Keratinocyte (primary cell): ENCODE measurements at regions not wholly inside any gene's neighbourhood (a gene's known extent, or its start where the extent isn't known, plus 50 kb on each side); places are given as distances from the start of the nearest gene placed in this dataset.

Experiments
- DNase-seq: peaks from one replicate; pipeline ENCODE4 v3.0.0-alpha.2; 2011; ENCODE audit warnings: low read depth, missing footprints, low spot score
- FAIRE-seq: peaks from 2 replicates; lab custom pipeline; 2011; peaks lifted over from hg19 to GRCh38; lab: Jason Lieb, UNC
- H2AFZ ChIP-seq: 2 replicates; pipeline ENCODE4 v1.6.0; 2012; ENCODE audit warnings: low read length, control low read depth, inconsistent platforms; ENCODE audit not compliant: control insufficient read depth
- H3K27ac ChIP-seq: 2 replicates; pipeline ENCODE4 v1.5.1; 2011; ENCODE audit warnings: low read length; ENCODE audit not compliant: control insufficient read depth, insufficient read depth
- H3K27me3 ChIP-seq: 3 replicates; pipeline ENCODE4 v1.6.0; 2011; ENCODE audit warnings: low read length; ENCODE audit not compliant: control insufficient read depth, insufficient read depth; ENCODE audit errors: extremely low read depth
- H3K36me3 ChIP-seq, 2 experiments: 2 replicates in 1 of 2; 3 replicates in 1 of 2; pipeline ENCODE4 v1.5.1; 2011; ENCODE audit warnings: low read length in 2 of 2, mild to moderate bottlenecking in 1 of 2; ENCODE audit not compliant: control insufficient read depth in 2 of 2, insufficient read depth in 2 of 2; ENCODE audit errors: extremely low read depth in 1 of 2
- H3K4me1 ChIP-seq: 3 replicates; pipeline ENCODE4 v1.5.1; 2011; ENCODE audit warnings: low read length; ENCODE audit not compliant: control insufficient read depth, insufficient read depth; ENCODE audit errors: extremely low read depth
- H3K4me2 ChIP-seq: 3 replicates; pipeline ENCODE4 v1.6.0; 2011; ENCODE audit warnings: low read depth, low read length; ENCODE audit not compliant: control insufficient read depth, insufficient read depth; ENCODE audit errors: extremely low read depth
- H3K4me3 ChIP-seq, 3 experiments: fragments of 200-600 bp in 1 of 3; sonication (generic) in 1 of 3; 2 replicates in 2 of 3; 3 replicates in 1 of 3; pipeline ENCODE4 v1.5.1; 2011 to 2016; ENCODE audit warnings: low read length in 3 of 3, mild to moderate bottlenecking in 3 of 3, control low read depth in 2 of 3, inconsistent platforms in 1 of 3, low read depth in 1 of 3, mixed read lengths in 1 of 3, mixed run types in 1 of 3, moderate library complexity in 1 of 3; ENCODE audit not compliant: control insufficient read depth in 2 of 3, insufficient read depth in 2 of 3; ENCODE audit errors: extremely low read depth in 1 of 3
- H3K79me2 ChIP-seq: 2 replicates; pipeline ENCODE4 v1.6.0; 2012; ENCODE audit warnings: low read length; ENCODE audit not compliant: control insufficient read depth, insufficient read depth
- H3K9ac ChIP-seq: 3 replicates; pipeline ENCODE4 v1.6.0; 2011; ENCODE audit warnings: low read length; ENCODE audit not compliant: control insufficient read depth, insufficient read depth; ENCODE audit errors: extremely low read depth
- H3K9me1 ChIP-seq: 3 replicates; pipeline ENCODE4 v1.6.0; 2011; ENCODE audit warnings: low read length; ENCODE audit not compliant: control insufficient read depth, insufficient read depth; ENCODE audit errors: extremely low read depth
- H3K9me3 ChIP-seq: 2 replicates; pipeline ENCODE4 v1.5.1; 2012; ENCODE audit warnings: low read depth, low read length; ENCODE audit not compliant: control insufficient read depth
- H4K20me1 ChIP-seq: 3 replicates; pipeline ENCODE4 v1.6.0; 2011; ENCODE audit warnings: low read length; ENCODE audit not compliant: control insufficient read depth, insufficient read depth; ENCODE audit errors: extremely low read depth
- EZH2 ChIP-seq: IDR thresholded peaks from one replicate; pipeline ENCODE4 v1.6.1; 2012; ENCODE audit warnings: inconsistent platforms, mild to moderate bottlenecking, low read length, moderate library complexity
- dilution Hi-C: fragments of 300-500 bp; cut with MboI; formaldehyde crosslinking; loops from one replicate; pipeline ENCODE4 v1.7.0; 2020; ENCODE audit warnings: low sequenced_read_pairs; ENCODE audit not compliant: extremely low pct_ligation_motif_present
- TF ChIP-seq, protein P1 (sequence below), 3 experiments: IDR thresholded peaks in 1 of 3; conservative IDR thresholded peaks in 1 of 3; optimal IDR thresholded peaks in 1 of 3; 2 replicates in 2 of 3; 3 replicates in 1 of 3; pipeline versions ENCODE3 to v1.5.1; 2011; ENCODE audit warnings: low read length in 3 of 3, mild to moderate bottlenecking in 3 of 3, moderate library complexity in 2 of 3, control low read depth in 1 of 3, inconsistent platforms in 1 of 3; ENCODE audit not compliant: insufficient read depth in 2 of 3; ENCODE audit errors: extremely low read depth in 1 of 3

DNA sequence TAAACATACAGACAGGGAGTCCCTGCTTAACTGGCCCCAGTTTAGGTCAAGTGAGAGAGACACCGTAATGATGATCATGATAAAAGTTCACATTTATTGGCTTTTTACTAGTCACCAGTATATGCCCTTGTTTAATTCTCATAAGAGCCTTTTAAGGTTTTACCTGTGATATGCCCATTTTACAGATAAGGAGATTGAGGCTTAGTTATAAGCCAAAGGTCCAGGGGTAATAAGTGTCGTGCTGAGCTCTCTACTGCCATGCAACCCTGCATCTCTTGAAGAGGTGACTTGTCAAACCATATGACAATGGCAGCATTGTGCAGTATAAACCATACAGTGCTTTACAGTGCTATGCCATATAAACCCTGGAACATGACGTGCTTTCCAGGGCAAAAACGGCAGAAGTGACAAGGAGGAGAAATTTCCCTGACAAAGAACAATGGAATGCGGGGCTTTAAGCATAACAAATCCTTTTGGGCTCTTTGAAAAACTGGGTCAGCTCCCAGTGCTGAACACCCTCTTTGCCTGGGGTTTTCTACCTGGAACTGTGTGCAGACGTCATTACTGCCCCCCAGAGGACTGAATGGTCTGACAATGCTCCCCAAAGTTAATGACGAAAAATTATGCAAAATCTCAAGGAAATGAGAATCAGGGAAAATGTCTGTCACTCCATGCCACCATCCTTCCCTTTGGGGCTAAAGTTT lies 59.7 kb upstream of the C14orf132 start:
- TF ChIP-seq EZH2, result no peak
- TF ChIP-seq, protein P1, sequence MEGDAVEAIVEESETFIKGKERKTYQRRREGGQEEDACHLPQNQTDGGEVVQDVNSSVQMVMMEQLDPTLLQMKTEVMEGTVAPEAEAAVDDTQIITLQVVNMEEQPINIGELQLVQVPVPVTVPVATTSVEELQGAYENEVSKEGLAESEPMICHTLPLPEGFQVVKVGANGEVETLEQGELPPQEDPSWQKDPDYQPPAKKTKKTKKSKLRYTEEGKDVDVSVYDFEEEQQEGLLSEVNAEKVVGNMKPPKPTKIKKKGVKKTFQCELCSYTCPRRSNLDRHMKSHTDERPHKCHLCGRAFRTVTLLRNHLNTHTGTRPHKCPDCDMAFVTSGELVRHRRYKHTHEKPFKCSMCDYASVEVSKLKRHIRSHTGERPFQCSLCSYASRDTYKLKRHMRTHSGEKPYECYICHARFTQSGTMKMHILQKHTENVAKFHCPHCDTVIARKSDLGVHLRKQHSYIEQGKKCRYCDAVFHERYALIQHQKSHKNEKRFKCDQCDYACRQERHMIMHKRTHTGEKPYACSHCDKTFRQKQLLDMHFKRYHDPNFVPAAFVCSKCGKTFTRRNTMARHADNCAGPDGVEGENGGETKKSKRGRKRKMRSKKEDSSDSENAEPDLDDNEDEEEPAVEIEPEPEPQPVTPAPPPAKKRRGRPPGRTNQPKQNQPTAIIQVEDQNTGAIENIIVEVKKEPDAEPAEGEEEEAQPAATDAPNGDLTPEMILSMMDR (optimal IDR thresholded peaks at IDR 0.05 in 1 of 3, IDR thresholded peaks at IDR 0.05 in 1 of 3, conservative IDR thresholded peaks at IDR 0.05 in 1 of 3; ENCODE audit: extremely low read depth in 1 of 3, insufficient read depth in 2 of 3, low read length in 3 of 3), result peak in 1 of 3 experiments; percentile 2
- no peaks in the 10 kb centered on the region for H3K9me3 ChIP-seq
- H3K27me3 ChIP-seq, result no peaks in the 10 kb centered on the region
- H3K9ac ChIP-seq, result no peak overlapping the region
- no peaks in the 10 kb centered on the region for H3K9me1 ChIP-seq
- H3K4me1 ChIP-seq, result no peaks in the 10 kb centered on the region
- no peaks in the 10 kb centered on the region for H3K36me3 ChIP-seq
- no peak overlapping the region for H2AFZ ChIP-seq
- no peaks in the 10 kb centered on the region for H3K79me2 ChIP-seq
- H3K4me3 ChIP-seq, result no peak overlapping the region
- no peak overlapping the region for H3K27ac ChIP-seq
- H3K4me2 ChIP-seq, result no peak overlapping the region
- dilution Hi-C loops, result no loop called here
- no peaks in the 10 kb centered on the region for H4K20me1 ChIP-seq
- FAIRE-seq (no peak), DNase-seq (no peak)

DNA sequence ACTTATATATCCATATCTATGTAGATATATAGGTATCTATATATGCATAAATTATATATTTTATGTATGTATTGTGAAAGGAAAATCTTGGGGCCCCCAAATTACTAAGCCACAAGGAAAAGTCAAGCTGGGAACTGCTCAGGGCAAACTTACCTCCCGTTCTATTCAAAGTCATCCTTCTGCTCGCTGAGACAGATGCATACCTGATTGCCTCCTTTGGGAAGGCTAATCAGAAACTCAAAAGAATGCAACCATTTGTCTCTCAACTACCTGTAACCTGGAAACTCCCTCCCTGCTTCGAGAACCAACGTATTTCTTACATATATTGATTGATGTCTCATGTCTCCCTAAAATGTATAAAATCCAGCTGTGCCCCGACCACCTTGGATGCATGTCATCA lies 58.8 kb upstream of the C14orf132 start:
- Histone ChIP-seq H3K27me3 (no peaks in the 10 kb centered on the region), H3K9ac (no peak overlapping the region), H3K4me1 (no peaks in the 10 kb centered on the region), H2AFZ (no peak overlapping the region), H3K4me2 (no peak overlapping the region), H3K27ac (no peak overlapping the region), H4K20me1 (no peaks in the 10 kb centered on the region), H3K4me3 (no peak overlapping the region), H3K9me1 (no peaks in the 10 kb centered on the region), H3K9me3 (no peaks in the 10 kb centered on the region), H3K79me2 (no peaks in the 10 kb centered on the region), H3K36me3 (no peaks in the 10 kb centered on the region)
- FAIRE-seq (no peak), DNase-seq (no peak)
- TF ChIP-seq, protein P1 (optimal IDR thresholded peaks at IDR 0.05 in 1 of 3, IDR thresholded peaks at IDR 0.05 in 1 of 3, conservative IDR thresholded peaks at IDR 0.05 in 1 of 3; ENCODE audit: extremely low read depth in 1 of 3, insufficient read depth in 2 of 3, low read length in 3 of 3), result no peak
- no peak for TF ChIP-seq EZH2
- dilution Hi-C loops, result no loop called here
